IMR-90 (cell line): ENCODE measurements at regions not wholly inside any gene's neighbourhood (a gene's known extent, or its start where the extent isn't known, plus 50 kb on each side); places are given as distances from the start of the nearest gene placed in this dataset.

Experiments used
- ATAC-seq: fragments of 200-7000 bp; cut with Tn5 transposase; 2 replicates; pipeline ENCODE4 v1.9.1; 2020; ENCODE audit warnings: low read depth, mild to moderate bottlenecking, moderate library complexity
- BruUV-seq: library from RNA; stranded (reverse); fragments of 400-500 nt; replicated peaks from 2 replicates; lab custom pipeline; 2021; lab: Mats Ljungman, UMichigan
- CTCF ChIA-PET: fragments of 300-600 bp; formaldehyde crosslinking; extraction: SDS; loops from one replicate; lab custom pipeline; 2021; ENCODE audit warnings: antibody characterized with exemption; lab: Yijun Ruan, JAX
- POLR2A ChIA-PET: fragments of 300-600 bp; sonication (Branson Sonifier 250); formaldehyde crosslinking; loops from one replicate; lab custom pipeline; 2022; ENCODE audit warnings: antibody characterized with exemption; ENCODE audit not compliant: unreplicated experiment; lab: Charles Lee
- DNase-seq: peaks from one replicate; pipeline ENCODE4 v3.0.0; 2013
- H2AFZ ChIP-seq: replicated peaks from 2 replicates; pipeline ENCODE3; 2013; ENCODE audit warnings: low read length, mild to moderate bottlenecking; ENCODE audit not compliant: poor library complexity
- H2AK5ac ChIP-seq: 2 replicates; pipeline ENCODE4 v1.6.1; 2013; ENCODE audit warnings: low read depth, low read length, inconsistent platforms
- H2AK9ac ChIP-seq: replicated peaks from 2 replicates; pipeline ENCODE3; 2013; ENCODE audit warnings: mild to moderate bottlenecking, low read depth, low read length, moderate library complexity; ENCODE audit not compliant: poor library complexity
- H2BK120ac ChIP-seq: 2 replicates; pipeline ENCODE4 v1.6.1; 2013; ENCODE audit warnings: low read depth, low read length, inconsistent platforms
- H2BK15ac ChIP-seq: 3 replicates; pipeline ENCODE4 v1.6.1; 2013; ENCODE audit warnings: low read depth, low read length, inconsistent platforms
- H2BK20ac ChIP-seq: 2 replicates; pipeline ENCODE4 v1.6.1; 2013; ENCODE audit warnings: low read depth, mild to moderate bottlenecking, inconsistent platforms, low read length, moderate library complexity
- H2BK5ac ChIP-seq: 2 replicates; pipeline ENCODE4 v1.6.1; 2013; ENCODE audit warnings: mild to moderate bottlenecking, low read depth, low read length, inconsistent platforms; ENCODE audit not compliant: poor library complexity, severe bottlenecking
- H3K14ac ChIP-seq: replicated peaks from 2 replicates; pipeline ENCODE4 v1.6.1; 2013; ENCODE audit warnings: low read depth, low read length, inconsistent platforms
- H3K18ac ChIP-seq: 2 replicates; pipeline ENCODE4 v1.6.1; 2013; ENCODE audit warnings: low read depth, low read length, control low read depth
- H3K23ac ChIP-seq: 2 replicates; pipeline ENCODE4 v1.6.1; 2013; ENCODE audit warnings: low read depth, low read length, inconsistent platforms
- H3K27ac ChIP-seq: 2 replicates; pipeline ENCODE4 v1.5.1; 2013; ENCODE audit warnings: mild to moderate bottlenecking, control low read depth, low read length; ENCODE audit not compliant: insufficient read depth
- H3K27me3 ChIP-seq: 2 replicates; pipeline ENCODE4 v1.6.1; 2013; ENCODE audit warnings: low read length; ENCODE audit not compliant: control insufficient read depth, insufficient read depth
- H3K36me3 ChIP-seq: 2 replicates; pipeline ENCODE4 v1.6.1; 2013; ENCODE audit warnings: low read length, mixed read lengths; ENCODE audit not compliant: control insufficient read depth, insufficient read depth
- H3K4ac ChIP-seq: 2 replicates; pipeline ENCODE4 v1.6.1; 2013; ENCODE audit warnings: low read depth, low read length, inconsistent platforms
- H3K4me1 ChIP-seq: 2 replicates; pipeline ENCODE4 v1.6.1; 2013; ENCODE audit warnings: low read length, mixed read lengths; ENCODE audit not compliant: control insufficient read depth, insufficient read depth
- H3K4me2 ChIP-seq: 2 replicates; pipeline ENCODE4 v1.6.1; 2013; ENCODE audit warnings: low read depth, mild to moderate bottlenecking, control low read depth, low read length, moderate library complexity
- H3K4me3 ChIP-seq: 2 replicates; pipeline ENCODE4 v1.5.1; 2013; ENCODE audit warnings: low read depth, mild to moderate bottlenecking, control low read depth, low read length, moderate library complexity; ENCODE audit not compliant: insufficient read depth
- H3K56ac ChIP-seq: 2 replicates; pipeline ENCODE4 v1.6.1; 2013; ENCODE audit warnings: low read length, inconsistent platforms; ENCODE audit not compliant: insufficient read depth; ENCODE audit errors: extremely low read depth
- H3K79me1 ChIP-seq, 2 experiments: 2 replicates each; pipeline ENCODE4 v1.6.1; 2013; ENCODE audit warnings: low read length in 2 of 2, inconsistent platforms in 1 of 2, low read depth in 1 of 2
- H3K9ac ChIP-seq: 2 replicates; pipeline ENCODE4 v1.6.1; 2013; ENCODE audit warnings: low read depth, low read length, control low read depth
- H3K9me1 ChIP-seq: 2 replicates; pipeline ENCODE4 v1.6.1; 2013; ENCODE audit warnings: low read length, inconsistent platforms; ENCODE audit not compliant: insufficient read depth
- H3K9me3 ChIP-seq: 2 replicates; pipeline ENCODE4 v1.6.1; 2013; ENCODE audit warnings: low read length; ENCODE audit not compliant: control insufficient read depth, insufficient read depth
- H4K20me1 ChIP-seq: 2 replicates; pipeline ENCODE4 v1.6.1; 2013; ENCODE audit warnings: low read length, inconsistent platforms; ENCODE audit not compliant: insufficient read depth
- H4K5ac ChIP-seq: 2 replicates; pipeline ENCODE4 v1.6.1; 2013; ENCODE audit warnings: mild to moderate bottlenecking, low read depth, low read length, control low read depth
- H4K8ac ChIP-seq, 2 experiments: 2 replicates each; pipeline ENCODE4 v1.6.1; 2013; ENCODE audit warnings: low read depth in 2 of 2, low read length in 2 of 2, control low read depth in 1 of 2, inconsistent platforms in 1 of 2
- H4K91ac ChIP-seq: 2 replicates; pipeline ENCODE4 v1.6.1; 2013; ENCODE audit warnings: low read depth, low read length, inconsistent platforms; ENCODE audit not compliant: insufficient read depth
- MXI1 ChIP-seq: IDR thresholded peaks from 2 replicates; pipeline ENCODE4 v1.6.1; 2012; ENCODE audit warnings: low read depth, mild to moderate bottlenecking, low read length, moderate library complexity, borderline replicate concordance
- NFE2L2 ChIP-seq: fragments of 150-350 bp; IDR thresholded peaks from 2 replicates; pipeline ENCODE4 v1.6.1; 2016; ENCODE audit warnings: low read depth, mild to moderate bottlenecking, low read length
- WGBS, 2 experiments: methylation state at CpG; one replicate each; pipeline versions ENCODE4 v1.1.5 to v1.1.7; 2013; ENCODE audit warnings: missing lambda C conversion rate in 2 of 2; ENCODE audit not compliant: insufficient read length in 1 of 2; ENCODE audit errors: extremely low coverage in 2 of 2; 5-methylcytosine and 5-hydroxymethylcytosine counted together
- dilution Hi-C: fragments of 300-500 bp; cut with HindIII; formaldehyde crosslinking; loops from one replicate; pipeline ENCODE4 v1.14.3; 2018; ENCODE audit warnings: low sequenced_read_pairs; ENCODE audit not compliant: unreplicated experiment
- in situ Hi-C: fragments of 300-500 bp; cut with MboI; formaldehyde crosslinking; loops from 3 replicates; pipeline ENCODE4 v1.14.3; 2019; ENCODE audit warnings: low sequenced_read_pairs, inconsistent platforms, mixed read lengths
- intact Hi-C: fragments of 100-400 bp; cut with micrococcal nuclease; formaldehyde crosslinking; loops from 2 replicates; pipeline ENCODE4 v1.10.0; 2022

DNA sequence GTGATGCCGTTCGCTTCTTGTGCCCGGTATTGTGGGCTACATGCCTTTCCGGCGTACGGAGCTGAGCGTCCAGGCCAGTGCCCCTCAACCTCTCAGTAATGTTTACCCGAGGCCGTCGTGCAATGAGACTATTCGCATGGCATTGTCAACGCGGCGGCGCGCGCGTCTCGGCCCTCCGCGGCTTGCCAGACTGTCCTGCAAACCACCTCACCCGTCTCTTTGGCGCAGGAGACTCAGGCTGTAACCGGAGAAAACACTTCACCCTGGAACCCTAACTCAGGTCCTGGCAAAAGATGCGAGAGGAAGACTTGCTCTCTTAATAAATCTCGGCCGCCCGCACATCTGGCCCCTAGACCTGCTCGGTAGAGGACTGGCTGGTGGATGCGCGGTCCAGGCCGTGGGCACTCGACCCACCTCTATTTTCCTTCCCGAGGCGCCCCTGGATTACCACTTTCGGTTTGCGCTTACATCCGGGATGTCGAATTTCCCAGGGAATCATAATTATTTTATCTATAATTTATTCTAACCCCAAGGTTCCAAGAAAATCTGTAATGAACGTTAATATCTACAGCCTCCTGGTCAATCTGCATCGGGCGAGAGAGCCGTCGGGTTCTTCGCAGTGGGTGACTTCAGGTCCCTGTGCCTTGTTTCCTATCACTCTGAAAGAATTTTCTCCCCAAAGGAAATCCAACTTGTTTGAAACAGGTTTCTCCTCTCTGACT lies 71.8 kb upstream of the POLG start:
- no peak overlapping the region for H2BK20ac ChIP-seq
- ChIA-PET CTCF (no interaction called here), POLR2A (no interaction called here)
- H3K56ac ChIP-seq, result no peak overlapping the region
- H3K4me3 ChIP-seq, result 0 out of 2 replicates have a peak overlapping the region, but pooled peaks have one; percentile 5
- no peak overlapping the region for H3K9ac ChIP-seq
- peaks cover 1% of the 10 kb centered on the region; the same call in 1 of the 2 replicates for H3K4me1 ChIP-seq
- no peak overlapping the region for H2BK15ac ChIP-seq
- H4K8ac ChIP-seq, result no peak overlapping the region
- H3K23ac ChIP-seq, result no peak overlapping the region
- H3K9me1 ChIP-seq, result no peaks in the 10 kb centered on the region
- H3K79me1 ChIP-seq, result no peaks in the 10 kb centered on the region
- DNase-seq (no peak), ATAC-seq (no peak)
- H2BK120ac ChIP-seq, result no peak overlapping the region
- H3K18ac ChIP-seq, result no peak overlapping the region
- H2AFZ ChIP-seq, result no peak overlapping the region
- peaks cover 83% of the 10 kb centered on the region for H3K27me3 ChIP-seq
- dilution Hi-C loops, result no loop called here
- no peak overlapping the region for H4K91ac ChIP-seq
- intact Hi-C loops, result no loop called here
- in situ Hi-C loops, result no loop called here
- no peak overlapping the region for H3K14ac ChIP-seq
- no peak overlapping the region for H3K27ac ChIP-seq
- no peak overlapping the region for H2AK5ac ChIP-seq
- H2BK5ac ChIP-seq, result no peak overlapping the region
- H2AK9ac ChIP-seq, result no peak overlapping the region
- no peak for TF ChIP-seq MXI1
- no peak for TF ChIP-seq NFE2L2
- no peaks in the 10 kb centered on the region; the same call in 1 of the 2 replicates for H4K20me1 ChIP-seq
- H3K9me3 ChIP-seq, result peaks cover 6% of the 10 kb centered on the region; the same call in 1 of the 2 replicates
- H4K5ac ChIP-seq, result no peak overlapping the region
- WGBS, 2 experiments, result 3% methylated on average over 21 of the region's 45 CpGs; no CpG with 5 or more reads in 1 of the 2 experiments
- H3K4me2 ChIP-seq, result peak overlapping the region; percentile 33; the same call in 1 of the 2 replicates
- H3K36me3 ChIP-seq, result no peaks in the 10 kb centered on the region
- BruUV-seq, result no TSS peak
- H3K4ac ChIP-seq, result no peak overlapping the region
